Fibroblast of skin of left quadriceps (primary cell): ENCODE measurements at regions not wholly inside any gene's neighbourhood (a gene's known extent, or its start where the extent isn't known, plus 50 kb on each side); places are given as distances from the start of the nearest gene placed in this dataset.

Source experiments
- DNase-seq, 2 experiments: peaks; one replicate each; pipeline ENCODE4 v3.0.0-alpha.2; 2013; ENCODE audit warnings: low read depth in 2 of 2

GRCh38 chr9:23438299-23438907, 387.6 kb downstream of the ELAVL2 start:
- no peak for DNase-seq

GRCh38 chr9:23441275-23441674, 384.8 kb downstream of the ELAVL2 start:
- no peak for DNase-seq

GRCh38 chr9:23444658-23445057, 381.4 kb downstream of the ELAVL2 start:
- DNase-seq, result no peak

- DNase-seq, result no peak
Measured at GRCh38 chr9:23447166-23447565, 378.9 kb downstream of the ELAVL2 start.

- no peak for DNase-seq
Measured at GRCh38 chr9:23447944-23448343, 378.1 kb downstream of the ELAVL2 start.

- no peak for DNase-seq
Measured at GRCh38 chr9:23451802-23452418, 374.1 kb downstream of the ELAVL2 start.

GRCh38 chr9:23464275-23464674, 361.8 kb downstream of the ELAVL2 start:
- DNase-seq, result no peak

- DNase-seq, result no peak
Measured at GRCh38 chr9:23467276-23467675, 358.8 kb downstream of the ELAVL2 start.

- DNase-seq, result no peak
Measured at GRCh38 chr9:23477908-23478307, 348.1 kb downstream of the ELAVL2 start.

GRCh38 chr9:23483566-23483965, 342.5 kb downstream of the ELAVL2 start:
- no peak for DNase-seq

- DNase-seq, result peak; percentile 6 to 17
Measured at GRCh38 chr9:23492126-23493002, 333.7 kb downstream of the ELAVL2 start.

GRCh38 chr9:23493219-23493618, 332.8 kb downstream of the ELAVL2 start:
- DNase-seq, result no peak

- no peak for DNase-seq
Measured at GRCh38 chr9:23496489-23497136, 329.4 kb downstream of the ELAVL2 start.

GRCh38 chr9:23497137-23497504, 328.9 kb downstream of the ELAVL2 start:
- no peak for DNase-seq

- DNase-seq, result no peak
Measured at GRCh38 chr9:23502004-23502403, 324.0 kb downstream of the ELAVL2 start.

- no peak for DNase-seq
Measured at GRCh38 chr9:23522952-23523351, 303.1 kb downstream of the ELAVL2 start.

- no peak for DNase-seq
Measured at GRCh38 chr9:23524607-23525155, 301.4 kb downstream of the ELAVL2 start.

GRCh38 chr9:23526806-23527205, 299.2 kb downstream of the ELAVL2 start:
- DNase-seq, result peak; percentile 10 to 27

- DNase-seq, result no peak
Measured at GRCh38 chr9:23532282-23532681, 293.8 kb downstream of the ELAVL2 start.

GRCh38 chr9:23537192-23538066, 288.6 kb downstream of the ELAVL2 start:
- no peak for DNase-seq

GRCh38 chr9:23538067-23538402, 288.0 kb downstream of the ELAVL2 start:
- DNase-seq, result no peak
